Peyer's patch (tissue), 4 donors: ENCODE measurements at regions not wholly inside any gene's neighbourhood (a gene's known extent, or its start where the extent isn't known, plus 50 kb on each side); places are given as distances from the start of the nearest gene placed in this dataset.

Experiments
- POLR2A ChIP-seq, 2 donors: fragments of 450-650 bp; IDR thresholded peaks; one replicate each; pipeline ENCODE4 v1.5.1; 2017; ENCODE audit warnings: antibody characterized with exemption in 2 of 2, mild to moderate bottlenecking in 2 of 2, moderate library complexity in 2 of 2
- TF ChIP-seq, protein P1 (sequence below), 6 experiments: fragments of 450-650 bp in 4 of 6; fragments of 200-600 bp in 2 of 6; sonication (generic) in 1 of 6; IDR thresholded peaks; one replicate each; pipeline ENCODE4 v1.5.1; 2017 to 2019; ENCODE audit warnings: antibody characterized with exemption in 6 of 6, mild to moderate bottlenecking in 3 of 6, moderate library complexity in 1 of 6

DNA sequence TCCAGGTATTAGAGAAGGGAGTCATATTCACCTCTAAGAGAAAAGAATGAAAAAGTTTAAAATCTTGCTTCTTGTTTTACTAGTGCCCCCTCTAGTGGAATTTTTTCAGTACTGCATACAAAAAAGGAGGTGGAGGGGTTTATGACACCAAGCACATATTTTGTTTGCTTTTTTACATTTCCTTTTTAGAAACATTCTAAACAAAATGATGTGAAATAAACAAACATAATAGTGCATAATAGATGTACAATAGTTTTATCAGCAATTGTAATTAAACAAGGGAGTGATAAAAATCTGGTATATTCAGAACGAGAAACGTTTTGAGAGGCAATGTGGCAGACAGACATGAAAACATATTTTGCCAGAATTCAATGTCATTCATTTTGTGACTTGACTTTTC, 111.0 kb upstream of the TFAP2D start:
- TF ChIP-seq, protein P1, sequence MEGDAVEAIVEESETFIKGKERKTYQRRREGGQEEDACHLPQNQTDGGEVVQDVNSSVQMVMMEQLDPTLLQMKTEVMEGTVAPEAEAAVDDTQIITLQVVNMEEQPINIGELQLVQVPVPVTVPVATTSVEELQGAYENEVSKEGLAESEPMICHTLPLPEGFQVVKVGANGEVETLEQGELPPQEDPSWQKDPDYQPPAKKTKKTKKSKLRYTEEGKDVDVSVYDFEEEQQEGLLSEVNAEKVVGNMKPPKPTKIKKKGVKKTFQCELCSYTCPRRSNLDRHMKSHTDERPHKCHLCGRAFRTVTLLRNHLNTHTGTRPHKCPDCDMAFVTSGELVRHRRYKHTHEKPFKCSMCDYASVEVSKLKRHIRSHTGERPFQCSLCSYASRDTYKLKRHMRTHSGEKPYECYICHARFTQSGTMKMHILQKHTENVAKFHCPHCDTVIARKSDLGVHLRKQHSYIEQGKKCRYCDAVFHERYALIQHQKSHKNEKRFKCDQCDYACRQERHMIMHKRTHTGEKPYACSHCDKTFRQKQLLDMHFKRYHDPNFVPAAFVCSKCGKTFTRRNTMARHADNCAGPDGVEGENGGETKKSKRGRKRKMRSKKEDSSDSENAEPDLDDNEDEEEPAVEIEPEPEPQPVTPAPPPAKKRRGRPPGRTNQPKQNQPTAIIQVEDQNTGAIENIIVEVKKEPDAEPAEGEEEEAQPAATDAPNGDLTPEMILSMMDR (IDR thresholded peaks at IDR 0.05) = peak; percentile 17 to 55 (median 51)
- TF ChIP-seq POLR2A (IDR thresholded peaks at IDR 0.05) = no peak
